GM12878 (cell line): ENCODE measurements at regions not wholly inside any gene's neighbourhood (a gene's known extent, or its start where the extent isn't known, plus 50 kb on each side); places are given as distances from the start of the nearest gene placed in this dataset.

Experiments used
- CHD2 ChIP-seq: IDR thresholded peaks from 2 replicates; pipeline ENCODE4 v1.6.1; 2011; ENCODE audit warnings: low read depth, low read length, improper control_type of control experiment, borderline replicate concordance
- CTCF ChIP-seq, 3 experiments: IDR thresholded peaks in 2 of 3; conservative IDR thresholded peaks in 1 of 3; 2 replicates each; pipeline ENCODE4 v1.5.1; 2011; ENCODE audit warnings: low read depth in 3 of 3, low read length in 3 of 3, mild to moderate bottlenecking in 3 of 3, control low read depth in 2 of 3, moderate library complexity in 2 of 3, inconsistent platforms in 1 of 3, mixed read lengths in 1 of 3; ENCODE audit not compliant: control insufficient read depth in 2 of 3, insufficient read depth in 1 of 3; ENCODE audit errors: extremely low read depth in 1 of 3
- HDAC6 ChIP-seq: fragments of 200-600 bp; sonication (generic); IDR thresholded peaks from one replicate; pipeline ENCODE4 v1.8.0; 2017; ENCODE audit warnings: antibody characterized with exemption; ENCODE audit not compliant: unreplicated experiment
- RFX5 ChIP-seq: IDR thresholded peaks from 2 replicates; pipeline ENCODE4 v1.6.1; 2011; ENCODE audit warnings: low read depth, low read length, improper control_type of control experiment
- SIX5 ChIP-seq: IDR thresholded peaks from 2 replicates; pipeline ENCODE4 v1.6.1; 2011; ENCODE audit warnings: mild to moderate bottlenecking, low read depth, low read length, moderate library complexity; ENCODE audit not compliant: severe bottlenecking
- ZNF592 ChIP-seq: fragments of 450-650 bp; IDR thresholded peaks from 2 replicates; pipeline ENCODE4 v1.6.1; 2017; ENCODE audit warnings: mild to moderate bottlenecking, moderate library complexity

GRCh38 chr17:55654821-55655220 is 67.8 kb downstream of the TMEM100 start:
- TF ChIP-seq CTCF (IDR thresholded peaks at IDR 0.05 in 2 of 3, conservative IDR thresholded peaks at IDR 0.05 in 1 of 3; ENCODE audit: control insufficient read depth in 2 of 3, extremely low read depth in 1 of 3, insufficient read depth in 1 of 3, low read depth in 3 of 3, low read length in 3 of 3) = no peak
- no peak for TF ChIP-seq ZNF592
- TF ChIP-seq RFX5 = no peak
- no peak for TF ChIP-seq HDAC6
- no peak for TF ChIP-seq CHD2
- no peak for TF ChIP-seq SIX5
